PC-9 (cell line): ENCODE measurements at regions not wholly inside any gene's neighbourhood (a gene's known extent, or its start where the extent isn't known, plus 50 kb on each side); places are given as distances from the start of the nearest gene placed in this dataset.

ENCODE experiments used
- BruUV-seq: library from RNA; stranded (reverse); fragments of 400-500 nt; replicated peaks from 2 replicates; lab custom pipeline; 2021; lab: Mats Ljungman, UMichigan
- CTCF ChIA-PET: fragments of 300-600 bp; sonication (Branson Sonifier 250); formaldehyde crosslinking; loops from one replicate; lab custom pipeline; 2022; ENCODE audit warnings: antibody characterized with exemption; lab: Charles Lee
- POLR2A ChIA-PET: fragments of 300-600 bp; sonication (Branson Sonifier 250); formaldehyde crosslinking; loops from one replicate; lab custom pipeline; 2022; ENCODE audit warnings: antibody characterized with exemption; ENCODE audit not compliant: unreplicated experiment; lab: Charles Lee
- DNase-seq, 2 experiments: peaks; one replicate each; pipeline versions ENCODE4 v3.0.0 to v3.0.0-alpha.2; 2015 to 2022; ENCODE audit warnings: mixed read lengths in 1 of 2
- H2AFZ ChIP-seq: fragments of 200-600 bp; sonication (generic); 2 replicates; pipeline ENCODE4 v1.8.1; 2017; ENCODE audit warnings: antibody characterized with exemption
- H3F3A ChIP-seq: fragments of 200-600 bp; sonication (generic); 2 replicates; pipeline ENCODE4 v1.8.1; 2017; ENCODE audit warnings: antibody characterized with exemption, mild to moderate bottlenecking, low read depth; ENCODE audit not compliant: insufficient read depth
- H3K27ac ChIP-seq: fragments of 200-600 bp; sonication (generic); 2 replicates; pipeline ENCODE4 v1.6.1; 2016; ENCODE audit warnings: mixed run types
- H3K27me3 ChIP-seq: fragments of 200-600 bp; sonication (generic); 2 replicates; pipeline ENCODE4 v1.6.1; 2016; ENCODE audit warnings: low read depth, mixed run types; ENCODE audit not compliant: insufficient read depth
- H3K36me3 ChIP-seq: fragments of 200-600 bp; sonication (generic); 2 replicates; pipeline ENCODE4 v1.6.1; 2016; ENCODE audit warnings: low read depth, mixed run types
- H3K4me1 ChIP-seq: fragments of 200-600 bp; sonication (generic); replicated peaks from 2 replicates; pipeline ENCODE4 v1.6.1; 2016; ENCODE audit warnings: mixed run types; ENCODE audit not compliant: insufficient read depth
- H3K4me2 ChIP-seq: fragments of 200-600 bp; sonication (generic); 2 replicates; pipeline ENCODE4 v1.6.1; 2017; ENCODE audit warnings: mixed run types
- H3K4me3 ChIP-seq: fragments of 200-600 bp; sonication (generic); 2 replicates; pipeline ENCODE4 v1.6.1; 2016; ENCODE audit warnings: mixed run types
- H3K79me2 ChIP-seq: fragments of 200-600 bp; sonication (generic); 2 replicates; pipeline ENCODE4 v1.6.1; 2017; ENCODE audit warnings: low read depth, mixed run types
- H3K9me2 ChIP-seq: fragments of 200-600 bp; sonication (generic); 2 replicates; pipeline ENCODE4 v1.8.1; 2017; ENCODE audit warnings: mild to moderate bottlenecking; ENCODE audit not compliant: insufficient read depth
- H3K9me3 ChIP-seq: fragments of 200-600 bp; sonication (generic); 2 replicates; pipeline ENCODE4 v1.8.1; 2016; ENCODE audit warnings: low read depth; ENCODE audit not compliant: insufficient read depth
- H4K20me1 ChIP-seq: fragments of 200-600 bp; sonication (generic); 2 replicates; pipeline ENCODE4 v1.8.1; 2017; ENCODE audit not compliant: insufficient read depth
- EZH2 ChIP-seq: fragments of 200-600 bp; sonication (generic); IDR thresholded peaks from 2 replicates; pipeline ENCODE4 v1.8.0; 2017; ENCODE audit warnings: antibody characterized with exemption, low read depth
- intact Hi-C: fragments of 100-400 bp; cut with micrococcal nuclease; formaldehyde crosslinking; loops from one replicate; pipeline ENCODE4 v1.10.0; 2022; ENCODE audit not compliant: unreplicated experiment
- TF ChIP-seq, protein P1 (sequence below): fragments of 200-600 bp; sonication (generic); conservative IDR thresholded peaks from 2 replicates; pipeline ENCODE4 v1.6.1; 2017; ENCODE audit warnings: mixed run types, antibody characterized with exemption, mild to moderate bottlenecking, moderate library complexity

DNA sequence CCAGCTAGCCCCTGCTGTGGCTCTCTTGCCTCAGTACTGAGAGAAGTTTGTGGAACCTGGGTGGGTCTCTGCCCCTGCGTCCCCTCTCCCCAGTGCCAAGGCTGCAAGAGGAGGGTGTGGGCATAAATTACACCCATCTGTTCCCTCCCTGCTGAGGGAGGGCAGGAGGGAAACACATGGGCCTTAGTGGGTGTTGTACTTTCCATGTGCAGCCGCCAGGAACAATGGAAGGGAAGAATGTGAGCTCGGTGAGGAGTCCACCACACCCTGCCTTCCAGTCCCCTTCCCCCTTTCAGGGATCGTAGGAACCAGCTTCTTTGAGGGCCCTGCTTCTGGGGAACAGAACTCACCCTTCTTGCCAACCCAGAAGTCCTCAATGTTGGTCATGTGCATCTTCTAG lies 138.2 kb upstream of the KLF4 start:
- no peak overlapping the region for H3K27ac ChIP-seq
- no peaks in the 10 kb centered on the region for H3F3A ChIP-seq
- intact Hi-C loops, result no loop called here
- no peaks in the 10 kb centered on the region for H3K4me1 ChIP-seq
- no peak for TF ChIP-seq EZH2
- TF ChIP-seq, protein P1, sequence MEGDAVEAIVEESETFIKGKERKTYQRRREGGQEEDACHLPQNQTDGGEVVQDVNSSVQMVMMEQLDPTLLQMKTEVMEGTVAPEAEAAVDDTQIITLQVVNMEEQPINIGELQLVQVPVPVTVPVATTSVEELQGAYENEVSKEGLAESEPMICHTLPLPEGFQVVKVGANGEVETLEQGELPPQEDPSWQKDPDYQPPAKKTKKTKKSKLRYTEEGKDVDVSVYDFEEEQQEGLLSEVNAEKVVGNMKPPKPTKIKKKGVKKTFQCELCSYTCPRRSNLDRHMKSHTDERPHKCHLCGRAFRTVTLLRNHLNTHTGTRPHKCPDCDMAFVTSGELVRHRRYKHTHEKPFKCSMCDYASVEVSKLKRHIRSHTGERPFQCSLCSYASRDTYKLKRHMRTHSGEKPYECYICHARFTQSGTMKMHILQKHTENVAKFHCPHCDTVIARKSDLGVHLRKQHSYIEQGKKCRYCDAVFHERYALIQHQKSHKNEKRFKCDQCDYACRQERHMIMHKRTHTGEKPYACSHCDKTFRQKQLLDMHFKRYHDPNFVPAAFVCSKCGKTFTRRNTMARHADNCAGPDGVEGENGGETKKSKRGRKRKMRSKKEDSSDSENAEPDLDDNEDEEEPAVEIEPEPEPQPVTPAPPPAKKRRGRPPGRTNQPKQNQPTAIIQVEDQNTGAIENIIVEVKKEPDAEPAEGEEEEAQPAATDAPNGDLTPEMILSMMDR, result no peak
- CTCF ChIA-PET, result no interaction called here
- no peak for DNase-seq
- BruUV-seq, result no TSS peak
- H3K4me2 ChIP-seq, result no peak overlapping the region
- H3K9me3 ChIP-seq, result no peaks in the 10 kb centered on the region; the same call in 1 of the 2 replicates
- H3K27me3 ChIP-seq, result no peaks in the 10 kb centered on the region
- no peaks in the 10 kb centered on the region for H3K36me3 ChIP-seq
- no peaks in the 10 kb centered on the region for H3K9me2 ChIP-seq
- POLR2A ChIA-PET, result no interaction called here
- no peaks in the 10 kb centered on the region for H3K79me2 ChIP-seq
- H2AFZ ChIP-seq, result no peak overlapping the region
- no peak overlapping the region for H3K4me3 ChIP-seq
- no peaks in the 10 kb centered on the region for H4K20me1 ChIP-seq

GRCh38 chr9:107626118-107626517 lies 136.5 kb upstream of the KLF4 start:
- intact Hi-C loops, result no loop called here
- no peak for TF ChIP-seq EZH2

DNA sequence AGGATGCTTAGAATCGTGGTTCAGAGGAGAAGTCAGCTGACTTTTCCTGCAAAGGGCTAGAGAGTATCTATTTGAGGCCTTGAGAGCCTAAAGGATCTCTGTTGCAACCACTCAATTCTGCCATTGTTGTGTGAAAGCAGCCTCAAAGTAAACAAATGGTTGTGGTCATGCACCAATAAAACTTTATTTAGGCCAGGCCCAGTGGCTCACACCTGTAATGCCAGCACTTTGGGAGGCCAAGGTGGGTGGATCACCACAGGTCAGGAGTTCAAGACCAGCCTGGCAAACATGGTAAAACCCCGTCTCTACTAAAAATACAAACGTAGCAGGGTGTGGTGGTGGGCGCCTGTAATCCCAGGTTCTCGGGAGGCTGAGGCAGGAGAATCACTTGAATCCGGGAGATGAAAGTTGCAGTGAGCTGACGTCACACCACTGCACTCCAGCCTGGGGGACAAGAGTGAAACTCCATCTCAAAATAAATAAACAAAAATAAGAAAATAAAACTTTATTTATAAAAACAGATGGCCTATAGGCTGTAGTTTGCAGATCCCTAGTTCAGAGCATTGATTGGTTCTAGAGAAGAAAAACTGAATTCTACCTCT lies 135.9 kb upstream of the KLF4 start:
- Histone ChIP-seq H2AFZ (no peak overlapping the region), H3K27me3 (no peaks in the 10 kb centered on the region), H3K79me2 (no peaks in the 10 kb centered on the region), H3K9me3 (no peaks in the 10 kb centered on the region; the same call in 1 of the 2 replicates), H4K20me1 (no peaks in the 10 kb centered on the region), H3K4me1 (no peaks in the 10 kb centered on the region), H3K9me2 (no peaks in the 10 kb centered on the region), H3K4me3 (no peak overlapping the region), H3K27ac (no peak overlapping the region), H3F3A (no peaks in the 10 kb centered on the region), H3K36me3 (no peaks in the 10 kb centered on the region), H3K4me2 (no peak overlapping the region)
- no TSS peak for BruUV-seq
- TF ChIP-seq EZH2, result no peak
- TF ChIP-seq, protein P1, result no peak
- POLR2A ChIA-PET, result no interaction called here
- CTCF ChIA-PET, result no interaction called here
- no peak for DNase-seq
- intact Hi-C loops, result no loop called here

More at GRCh38 chr9:107626118-107626517, 136.5 kb upstream of the KLF4 start:
- no peak for DNase-seq
- H3F3A ChIP-seq, result no peaks in the 10 kb centered on the region
- H3K36me3 ChIP-seq, result no peaks in the 10 kb centered on the region
- H4K20me1 ChIP-seq, result no peaks in the 10 kb centered on the region
- H3K9me2 ChIP-seq, result no peaks in the 10 kb centered on the region
- no peak overlapping the region for H3K4me3 ChIP-seq
- H2AFZ ChIP-seq, result no peak overlapping the region
- no peak overlapping the region for H3K27ac ChIP-seq
- H3K4me2 ChIP-seq, result no peak overlapping the region
- no peaks in the 10 kb centered on the region for H3K27me3 ChIP-seq
- CTCF ChIA-PET, result no interaction called here
- BruUV-seq, result no TSS peak
- H3K4me1 ChIP-seq, result no peaks in the 10 kb centered on the region
- H3K79me2 ChIP-seq, result no peaks in the 10 kb centered on the region
- POLR2A ChIA-PET, result no interaction called here
- H3K9me3 ChIP-seq, result no peaks in the 10 kb centered on the region; the same call in 1 of the 2 replicates
